Type B pancreatic cell (in vitro differentiated cells): ENCODE measurements at regions not wholly inside any gene's neighbourhood (a gene's known extent, or its start where the extent isn't known, plus 50 kb on each side); places are given as distances from the start of the nearest gene placed in this dataset.
A peak's percentile ranks its signal among the peaks of the same experiment; 100 is the strongest.
"Not testable (repeated sequence)": the region's sequence is repeated elsewhere in the genome, so short reads cannot be mapped to it uniquely, and the experiment has no call there.

Source experiments
- DNase-seq: peaks from one replicate; pipeline ENCODE4 v3.0.0; 2021; ENCODE audit warnings: mixed read lengths; ENCODE audit not compliant: unreplicated experiment; ENCODE audit errors: extremely low spot score
- H3K27ac Mint-ChIP-seq: 2 replicates; pipeline ENCODE4 v1.8.0; 2021; ENCODE audit warnings: mild to moderate bottlenecking, mixed read lengths
- H3K27me3 Mint-ChIP-seq: 2 replicates; pipeline ENCODE4 v1.8.0; 2021; ENCODE audit warnings: mixed read lengths
- H3K36me3 Mint-ChIP-seq: 2 replicates; pipeline ENCODE4 v1.8.0; 2021; ENCODE audit warnings: mixed read lengths
- H3K4me1 Mint-ChIP-seq: one replicate; pipeline ENCODE4 v1.8.0; 2021; ENCODE audit warnings: mixed read lengths; ENCODE audit not compliant: unreplicated experiment
- H3K4me3 Mint-ChIP-seq: 2 replicates; pipeline ENCODE4 v1.8.0; 2021; ENCODE audit warnings: mild to moderate bottlenecking, mixed read lengths
- H3K9me3 Mint-ChIP-seq: 2 replicates; pipeline ENCODE4 v1.8.0; 2021; ENCODE audit warnings: mixed read lengths
- TF ChIP-seq, protein P1 (sequence below): fragments of 200-600 bp; sonication (generic); conservative IDR thresholded peaks from 2 replicates; pipeline ENCODE4 v1.5.0; 2021; ENCODE audit warnings: antibody characterized with exemption, mild to moderate bottlenecking

DNA sequence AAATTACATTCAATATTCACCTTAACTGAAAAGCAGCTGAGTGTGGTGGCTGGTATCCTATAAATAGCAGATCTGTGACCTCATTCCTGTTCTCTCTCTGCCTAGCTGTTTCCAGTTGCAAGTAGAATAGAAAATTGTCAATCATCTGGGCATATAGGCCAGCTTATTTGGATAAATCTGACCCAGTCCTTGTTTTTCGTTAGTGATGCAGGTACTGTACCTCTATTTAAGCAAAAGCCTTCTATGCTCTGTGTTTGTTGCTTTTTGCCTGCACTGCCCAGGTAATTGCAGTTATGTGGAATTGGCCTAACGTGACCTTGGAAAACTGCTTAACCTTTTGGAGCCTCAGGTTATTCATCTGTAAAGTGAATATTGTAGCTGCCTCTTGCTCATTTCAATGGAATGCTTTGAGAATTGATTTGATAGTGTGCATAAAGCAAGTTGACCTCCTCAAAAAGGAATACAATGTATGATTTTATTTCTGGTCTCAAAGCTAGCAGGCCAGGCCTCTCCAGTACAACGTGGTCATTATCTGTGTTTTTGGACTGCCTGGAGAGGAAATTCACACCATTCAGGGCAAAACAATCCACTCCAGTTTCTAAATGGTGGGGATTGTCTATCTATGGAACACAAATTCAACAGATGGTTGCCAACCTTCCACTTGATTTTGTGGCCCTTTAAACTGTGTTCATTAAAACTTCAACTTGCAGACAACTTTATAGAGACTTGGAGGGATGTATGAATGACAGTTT is 508.7 kb upstream of the CITED2 start:
- Mint-ChIP-seq H3K4me1 (peaks cover 49% of the 10 kb centered on the region), H3K36me3 (no peaks in the 10 kb centered on the region), H3K9me3 (no peaks in the 10 kb centered on the region), H3K27ac (peak overlapping the region; percentile 51), H3K27me3 (no peaks in the 10 kb centered on the region), H3K4me3 (no peak overlapping the region)
- TF ChIP-seq, protein P1, sequence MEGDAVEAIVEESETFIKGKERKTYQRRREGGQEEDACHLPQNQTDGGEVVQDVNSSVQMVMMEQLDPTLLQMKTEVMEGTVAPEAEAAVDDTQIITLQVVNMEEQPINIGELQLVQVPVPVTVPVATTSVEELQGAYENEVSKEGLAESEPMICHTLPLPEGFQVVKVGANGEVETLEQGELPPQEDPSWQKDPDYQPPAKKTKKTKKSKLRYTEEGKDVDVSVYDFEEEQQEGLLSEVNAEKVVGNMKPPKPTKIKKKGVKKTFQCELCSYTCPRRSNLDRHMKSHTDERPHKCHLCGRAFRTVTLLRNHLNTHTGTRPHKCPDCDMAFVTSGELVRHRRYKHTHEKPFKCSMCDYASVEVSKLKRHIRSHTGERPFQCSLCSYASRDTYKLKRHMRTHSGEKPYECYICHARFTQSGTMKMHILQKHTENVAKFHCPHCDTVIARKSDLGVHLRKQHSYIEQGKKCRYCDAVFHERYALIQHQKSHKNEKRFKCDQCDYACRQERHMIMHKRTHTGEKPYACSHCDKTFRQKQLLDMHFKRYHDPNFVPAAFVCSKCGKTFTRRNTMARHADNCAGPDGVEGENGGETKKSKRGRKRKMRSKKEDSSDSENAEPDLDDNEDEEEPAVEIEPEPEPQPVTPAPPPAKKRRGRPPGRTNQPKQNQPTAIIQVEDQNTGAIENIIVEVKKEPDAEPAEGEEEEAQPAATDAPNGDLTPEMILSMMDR = no peak
- DNase-seq = no peak

DNA sequence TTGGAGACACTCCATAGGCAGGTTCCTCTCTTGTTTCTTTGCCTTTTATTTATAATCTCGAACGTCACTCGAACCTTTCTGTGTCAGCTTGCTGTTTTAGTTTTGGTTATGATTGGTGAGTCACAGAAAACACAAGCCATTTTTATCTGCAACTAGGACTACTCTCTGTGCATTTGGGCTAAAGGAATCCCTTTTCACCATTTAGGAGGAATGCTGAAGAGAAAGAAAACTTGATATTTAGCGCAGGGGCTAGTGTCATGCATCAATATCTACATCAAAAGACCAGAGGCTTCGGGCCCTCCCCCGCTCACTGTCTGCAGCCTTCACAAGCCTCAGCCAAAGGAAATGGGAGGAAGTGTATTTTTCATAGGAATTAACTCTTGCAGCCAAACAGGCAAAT is 507.8 kb upstream of the CITED2 start:
- Mint-ChIP-seq H3K4me3 (peak overlapping the region; percentile 55), H3K4me1 (peaks cover 41% of the 10 kb centered on the region), H3K27me3 (no peaks in the 10 kb centered on the region), H3K36me3 (no peaks in the 10 kb centered on the region), H3K9me3 (no peaks in the 10 kb centered on the region), H3K27ac (peak overlapping the region; percentile 44)
- no peak for DNase-seq
- TF ChIP-seq, protein P1 = no peak

DNA sequence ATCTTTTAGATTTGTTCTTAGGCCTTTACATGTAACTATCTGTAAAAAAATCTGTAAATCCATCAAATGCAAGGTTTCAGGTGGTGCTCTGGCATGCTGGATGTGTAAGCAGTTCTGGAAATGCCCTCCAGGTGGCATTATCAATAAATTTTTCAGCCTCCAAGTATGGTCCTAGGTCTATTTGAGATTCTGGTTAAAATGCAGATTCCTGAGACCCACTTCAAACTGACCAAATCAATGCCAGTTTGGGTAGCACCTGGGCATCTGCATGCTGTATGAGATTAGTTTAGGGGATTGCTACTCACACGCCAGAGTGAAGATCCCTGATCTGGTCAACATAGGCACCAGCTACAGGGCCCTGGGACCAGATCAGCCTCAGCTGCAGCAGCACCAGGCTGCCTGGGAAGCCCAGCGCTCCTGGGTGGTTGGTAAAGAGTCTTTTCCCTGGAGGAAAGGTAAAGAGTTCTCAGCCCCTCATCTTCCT is 507.3 kb upstream of the CITED2 start:
- no peaks in the 10 kb centered on the region for H3K27me3 Mint-ChIP-seq
- no peak for DNase-seq
- H3K9me3 Mint-ChIP-seq = no peaks in the 10 kb centered on the region
- peaks cover 41% of the 10 kb centered on the region for H3K4me1 Mint-ChIP-seq
- H3K4me3 Mint-ChIP-seq = no peak overlapping the region
- H3K36me3 Mint-ChIP-seq = no peaks in the 10 kb centered on the region
- TF ChIP-seq, protein P1 = peak; percentile 85
- peak overlapping the region; percentile 44 for H3K27ac Mint-ChIP-seq

DNA sequence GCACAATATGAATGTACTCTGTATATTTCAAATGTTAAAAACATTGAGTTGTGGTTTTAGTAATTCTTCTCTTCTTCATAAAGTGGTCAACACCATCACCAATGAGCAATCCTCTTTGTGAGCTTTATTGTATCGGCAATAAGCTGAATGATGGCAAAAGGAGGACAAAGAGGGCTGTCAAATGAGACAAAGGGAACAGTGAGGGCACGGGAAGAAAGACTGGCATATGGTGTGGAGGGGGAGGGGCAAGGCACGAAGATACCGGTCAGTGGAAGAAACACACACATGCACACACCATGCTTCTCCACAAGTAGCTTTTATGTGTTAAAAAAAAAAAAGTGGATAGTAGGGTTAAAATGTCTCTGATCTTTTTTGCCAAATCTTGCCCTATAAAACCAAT is 506.8 kb upstream of the CITED2 start:
- Mint-ChIP-seq H3K4me1 (peaks cover 41% of the 10 kb centered on the region), H3K36me3 (no peaks in the 10 kb centered on the region)

DNA sequence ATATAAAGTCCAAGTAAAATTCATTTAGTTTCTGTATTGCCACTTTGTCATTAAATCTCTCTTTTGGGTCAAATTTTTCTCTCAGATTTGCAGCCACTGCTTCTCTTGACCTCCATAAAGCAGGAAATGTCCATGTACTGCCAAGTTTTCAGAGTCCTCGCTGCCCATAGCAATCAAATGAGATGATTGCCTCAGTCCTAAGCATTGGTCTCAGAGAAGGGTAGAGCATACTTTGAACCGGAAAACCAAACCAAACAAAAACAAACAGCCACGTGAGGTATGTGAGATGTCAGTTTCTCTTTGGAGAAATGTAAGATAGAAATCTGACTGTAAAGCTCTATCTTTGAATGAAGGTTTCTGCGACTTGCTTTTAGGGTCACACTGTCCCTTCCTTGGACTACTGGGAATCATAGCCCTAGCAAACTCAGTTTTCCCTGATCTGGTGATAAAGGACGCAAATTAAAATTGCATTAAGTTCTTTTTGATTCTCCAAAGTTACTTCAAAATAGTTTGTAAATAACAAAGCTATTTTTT is 505.4 kb upstream of the CITED2 start:
- Mint-ChIP-seq H3K4me3 (no peak overlapping the region), H3K4me1 (peaks cover 35% of the 10 kb centered on the region), H3K27ac (no peak overlapping the region), H3K36me3 (no peaks in the 10 kb centered on the region), H3K27me3 (no peaks in the 10 kb centered on the region), H3K9me3 (no peaks in the 10 kb centered on the region)
- TF ChIP-seq, protein P1 = no peak
- DNase-seq = no peak

More for the DNA sequence above, 506.8 kb upstream of the CITED2 start:
- Mint-ChIP-seq H3K9me3 (no peaks in the 10 kb centered on the region), H3K27ac (no peak overlapping the region), H3K27me3 (no peaks in the 10 kb centered on the region), H3K4me3 (no peak overlapping the region)
- no peak for DNase-seq
- TF ChIP-seq, protein P1 = no peak

DNA sequence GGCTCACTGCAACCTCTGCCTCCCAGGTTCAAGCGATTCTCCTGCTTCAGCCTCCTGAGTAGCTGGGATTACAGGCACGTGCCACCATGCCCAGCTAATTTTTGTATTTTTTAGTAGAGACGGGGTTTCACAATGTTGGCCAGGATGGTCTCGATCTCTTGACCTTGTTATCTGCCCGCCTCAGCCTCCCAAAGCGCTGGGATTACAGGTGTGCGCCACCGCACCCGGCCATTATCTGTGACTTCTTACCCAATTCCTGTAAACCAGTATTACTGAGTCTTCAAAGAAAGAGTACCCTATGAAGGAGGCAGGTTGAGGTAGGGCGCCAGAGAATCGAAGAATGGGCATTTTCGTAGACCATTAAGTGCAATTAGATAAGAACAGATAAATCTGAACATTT is 504.8 kb upstream of the CITED2 start:
- not testable (repeated sequence) for H3K4me3 Mint-ChIP-seq, H3K36me3 Mint-ChIP-seq, H3K27me3 Mint-ChIP-seq, H3K27ac Mint-ChIP-seq, DNase-seq, H3K9me3 Mint-ChIP-seq
- peaks cover 34% of the 10 kb centered on the region for H3K4me1 Mint-ChIP-seq
